Stimulated activated CD4-positive, alpha-beta T cell treated with anti-CD3 and anti-CD28 coated beads, Interleukin-4, amount 100 ng/mL, for 48 hours (primary cell): ENCODE measurements at regions not wholly inside any gene's neighbourhood (a gene's known extent, or its start where the extent isn't known, plus 50 kb on each side); places are given as distances from the start of the nearest gene placed in this dataset.

ENCODE experiments used
- DNase-seq, 2 donors: peaks; one replicate each; pipeline ENCODE4 v3.0.0-alpha.2; 2020; ENCODE audit warnings: low read depth in 2 of 2

DNA sequence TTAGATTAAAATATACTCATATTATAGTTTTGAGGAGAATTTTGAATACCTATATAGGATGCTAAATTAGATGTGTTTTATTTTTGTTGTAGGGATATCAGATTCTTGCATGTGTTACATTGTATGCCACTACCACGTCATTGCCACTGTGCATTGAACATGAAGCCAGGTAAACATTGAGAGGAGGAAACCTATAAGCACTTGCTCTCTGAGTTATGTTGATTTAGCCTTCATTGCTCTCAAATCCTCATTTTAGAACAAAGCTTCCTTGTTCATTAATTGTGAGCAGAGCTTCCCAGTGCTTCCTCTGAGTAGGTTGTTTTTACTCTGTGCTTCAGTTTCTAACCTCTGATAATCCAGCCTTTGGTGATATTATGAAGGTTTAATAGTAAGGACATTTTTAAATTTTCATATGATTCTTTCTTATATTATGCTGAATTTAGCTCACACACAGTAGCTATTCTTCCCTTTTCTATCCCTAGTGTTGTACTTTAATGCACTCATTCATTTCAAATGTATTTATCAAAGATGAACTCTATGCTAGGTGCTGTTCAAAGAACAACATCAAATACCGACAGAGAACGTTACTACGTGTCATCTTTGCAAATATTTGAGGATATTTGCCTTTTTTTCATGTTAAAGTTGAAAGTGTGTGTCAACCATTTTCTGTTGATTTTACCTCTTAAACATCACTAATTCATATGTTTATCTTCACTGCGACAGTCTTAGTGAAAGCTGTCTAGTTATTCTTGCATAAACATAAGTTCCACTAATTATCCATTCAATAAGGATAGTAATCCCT is 1448.0 kb upstream of the MIR17HG start:
- DNase-seq: no peak

DNA sequence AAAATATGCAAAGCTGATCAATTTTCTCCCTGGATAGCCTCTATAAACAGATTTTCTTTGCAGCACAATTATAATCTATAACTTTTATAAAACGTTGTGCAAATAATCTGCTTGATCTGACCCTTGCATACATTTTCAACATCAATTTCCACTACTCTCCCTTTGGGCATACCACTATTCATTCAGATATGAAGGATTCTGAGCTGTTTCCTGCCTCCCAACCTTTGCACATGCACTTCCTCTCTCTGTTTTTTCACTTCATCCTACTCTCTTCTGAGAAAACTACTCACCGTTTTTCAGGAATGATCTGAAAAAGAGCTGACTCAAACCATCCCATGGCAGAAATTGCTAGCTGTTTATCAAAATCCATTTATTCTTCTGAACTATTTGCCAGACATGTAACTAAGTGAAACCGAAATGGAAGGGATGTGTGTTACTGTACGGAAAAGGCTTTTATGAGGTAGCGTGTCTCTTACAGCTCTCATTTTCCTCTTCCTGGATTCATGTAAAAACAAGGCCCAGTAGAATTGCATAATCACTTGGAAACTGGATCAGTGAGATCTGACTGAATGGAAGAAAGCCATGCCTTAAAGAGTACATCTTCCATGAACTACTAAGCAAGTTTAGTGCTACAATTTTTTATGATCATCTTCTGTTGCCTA is 1447.3 kb upstream of the MIR17HG start:
- no peak for DNase-seq

DNA sequence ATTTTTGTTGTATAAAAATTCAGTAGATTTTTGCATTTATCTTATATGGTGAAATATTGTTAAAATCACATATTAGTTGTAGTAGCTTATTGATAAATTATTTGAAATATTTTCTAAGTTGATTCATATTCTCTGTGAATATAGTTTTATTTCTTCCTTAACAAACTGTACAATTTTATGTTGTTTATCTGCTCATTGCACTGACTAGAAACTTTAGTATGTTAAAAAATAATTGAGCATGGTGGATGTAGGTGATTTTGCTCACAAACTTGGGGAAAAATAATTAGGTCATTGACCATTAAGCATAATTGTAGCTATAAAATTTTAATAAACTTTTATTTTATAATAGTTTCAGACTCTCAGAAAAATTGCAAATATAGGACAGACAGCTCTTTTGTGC is 1445.3 kb upstream of the MIR17HG start:
- DNase-seq: no peak

DNA sequence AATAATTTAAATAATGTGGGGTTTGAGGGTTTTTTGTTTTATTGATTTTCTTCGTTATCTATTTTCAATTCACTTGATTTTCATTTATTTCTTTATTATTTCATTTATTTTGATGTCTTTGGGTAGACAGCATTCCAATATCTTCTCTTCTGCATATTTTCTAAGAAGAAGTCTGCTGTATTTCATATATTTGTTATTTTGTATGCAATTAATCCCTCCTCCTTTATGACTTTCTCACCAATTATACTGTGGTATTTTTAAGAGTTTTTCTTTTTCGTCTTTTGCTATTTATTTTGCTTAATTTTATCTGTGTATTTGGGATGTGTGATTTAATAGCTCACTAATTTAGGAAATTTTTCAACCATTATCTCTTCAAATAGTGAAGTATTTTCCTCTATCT is 1444.4 kb upstream of the MIR17HG start:
- DNase-seq: no peak

DNA sequence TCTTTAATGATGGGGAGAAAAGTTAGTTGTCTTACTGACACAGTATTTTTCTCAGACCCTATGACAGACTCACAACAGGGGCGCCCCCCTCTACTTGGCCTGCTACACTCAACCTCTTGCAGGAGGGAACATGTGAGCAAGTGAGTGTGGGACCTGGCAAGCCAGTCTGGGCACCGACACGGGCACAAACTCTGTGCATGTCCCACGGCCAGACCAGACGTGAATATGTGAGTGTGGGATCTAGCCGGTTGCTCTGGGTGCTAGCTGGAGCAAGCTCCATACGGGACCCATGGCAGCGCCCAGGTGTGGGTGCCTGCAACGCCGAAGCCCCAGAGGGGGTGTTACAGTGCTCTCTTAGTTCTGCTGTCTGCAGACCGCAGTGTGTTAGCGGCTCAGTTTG is 1437.3 kb upstream of the MIR17HG start:
- no peak for DNase-seq

DNA sequence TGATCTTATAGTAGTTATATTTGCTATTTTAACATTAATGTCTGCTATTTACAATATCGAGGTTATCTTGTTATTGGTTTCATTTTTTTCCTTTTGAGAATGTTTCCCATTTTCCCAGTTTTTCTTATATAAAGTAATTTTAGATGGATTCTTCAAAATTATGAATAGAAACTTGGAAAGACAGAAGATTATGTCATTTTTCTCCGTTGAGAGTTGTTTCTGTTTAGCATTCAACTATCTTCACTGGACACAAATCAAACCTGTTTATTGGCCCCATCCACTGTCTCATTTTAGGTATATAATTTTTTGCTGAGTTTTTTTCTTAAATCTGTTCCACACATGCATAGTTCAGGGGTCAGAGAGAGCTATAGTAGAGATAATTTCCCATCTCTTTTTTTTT is 1430.9 kb upstream of the MIR17HG start:
- DNase-seq: no peak

DNA sequence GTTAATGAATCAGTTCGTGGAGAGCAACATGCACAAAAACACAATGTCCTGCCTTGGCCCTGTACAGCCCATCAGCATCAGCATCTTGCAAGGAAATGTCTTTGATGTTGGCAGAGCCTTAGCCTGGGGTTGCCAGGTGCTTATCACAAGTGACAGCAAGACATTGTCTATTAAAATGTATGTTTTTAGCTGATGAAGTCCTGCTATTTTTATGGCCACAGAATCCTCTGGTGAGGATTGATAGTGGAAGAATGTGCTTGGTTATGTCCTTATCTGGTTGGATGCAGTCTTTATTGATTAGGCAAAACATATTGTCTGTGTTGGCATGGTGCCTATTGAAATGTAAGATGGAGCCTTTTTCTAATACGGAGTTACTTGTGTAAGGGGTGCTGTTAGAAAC is 1427.0 kb upstream of the MIR17HG start:
- DNase-seq: no peak

DNA sequence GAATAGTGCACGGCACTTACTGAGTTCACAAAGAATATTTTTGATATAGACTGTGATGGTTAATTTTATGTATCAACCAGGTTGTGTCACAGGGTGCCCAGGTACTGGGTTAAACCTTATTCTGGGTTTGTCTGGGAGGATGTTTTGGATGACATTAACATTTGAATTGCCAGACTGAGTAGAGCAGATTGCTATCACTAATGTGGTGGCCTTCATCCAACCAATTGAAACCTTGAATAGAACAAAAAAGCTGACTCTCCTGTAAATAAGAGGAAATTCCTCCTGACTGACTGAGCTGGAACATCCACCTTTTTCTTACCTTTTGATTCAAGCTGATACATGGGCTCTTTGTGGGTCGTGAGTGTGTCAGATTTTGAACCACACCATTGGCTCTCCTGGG is 1424.4 kb upstream of the MIR17HG start:
- no peak for DNase-seq

DNA sequence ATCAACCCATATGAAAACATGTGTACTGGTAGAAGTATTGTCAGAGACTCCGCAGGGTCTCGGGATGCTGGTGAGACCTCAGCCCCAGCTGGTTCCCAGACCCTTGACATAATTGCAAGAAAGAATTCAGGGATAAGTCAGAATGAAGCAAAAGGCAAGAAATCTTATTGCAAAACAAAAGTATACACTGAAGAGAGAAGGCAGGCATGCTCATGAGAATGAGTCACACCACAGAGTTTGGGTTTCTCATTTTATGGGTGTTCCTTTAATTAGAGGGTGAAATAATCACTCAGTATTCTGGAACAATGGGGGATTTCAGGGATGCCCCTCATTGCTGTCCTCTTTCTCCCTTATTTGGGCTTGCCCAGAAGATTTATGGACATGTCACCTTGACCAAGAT is 1423.8 kb upstream of the MIR17HG start:
- no peak for DNase-seq

DNA sequence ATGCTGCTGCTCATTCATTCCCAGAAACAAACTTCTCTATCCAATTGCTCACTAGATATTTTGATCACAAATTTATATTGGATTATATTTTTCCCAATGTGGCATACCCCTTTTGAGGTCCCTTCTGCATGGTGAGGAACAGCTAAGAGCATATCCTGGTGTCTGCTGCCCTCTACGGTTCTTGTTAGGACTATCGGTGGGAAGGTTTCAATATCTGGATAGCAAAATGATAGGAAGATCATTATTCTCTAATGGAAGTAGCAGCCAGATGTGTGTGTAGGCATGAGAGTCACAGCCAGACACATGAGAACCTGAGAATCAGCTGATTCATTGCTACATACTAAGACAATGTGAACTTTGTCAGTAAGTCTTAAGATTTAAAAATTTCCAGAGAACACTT is 1422.4 kb upstream of the MIR17HG start:
- DNase-seq: no peak

DNA sequence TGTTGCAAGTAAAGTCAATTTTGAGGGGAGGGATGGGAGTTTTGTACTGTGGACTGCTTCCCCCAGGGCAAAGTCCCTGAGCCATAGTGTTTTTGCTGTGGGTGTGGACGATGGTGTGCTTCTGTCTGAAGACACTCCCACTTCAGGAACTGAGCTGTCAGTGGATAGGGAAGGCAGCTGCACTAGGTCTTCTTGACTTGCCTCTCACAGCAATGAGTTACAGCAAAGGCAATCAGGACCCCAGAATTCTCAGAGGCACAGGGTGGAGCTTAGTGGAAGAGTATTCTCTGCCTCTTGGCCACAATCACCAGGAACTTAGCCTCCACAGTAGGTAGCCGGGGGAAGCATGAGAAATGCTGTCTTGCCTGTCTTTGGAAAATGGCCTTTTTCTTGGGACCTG is 1416.6 kb upstream of the MIR17HG start:
- no peak for DNase-seq

DNA sequence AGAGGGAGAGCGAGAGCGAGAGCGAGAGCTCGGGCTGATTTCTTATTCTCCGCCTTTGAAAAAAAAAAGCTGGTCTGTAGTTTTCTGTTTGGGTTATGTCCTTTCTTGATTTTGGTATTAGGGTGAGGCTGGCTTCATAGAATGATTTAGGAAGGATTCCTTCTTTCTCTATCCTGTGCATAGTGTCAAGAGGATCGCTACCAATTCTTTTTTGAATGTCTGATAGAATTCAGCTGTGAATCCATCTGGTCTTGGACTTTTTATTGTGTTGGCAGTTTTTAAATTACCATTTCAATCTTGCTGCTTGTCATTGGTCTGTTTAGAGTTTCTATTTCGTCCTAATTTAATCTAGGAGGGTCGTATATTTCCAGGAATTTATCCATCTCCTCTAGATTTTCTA is 1414.6 kb upstream of the MIR17HG start:
- DNase-seq: no peak

DNA sequence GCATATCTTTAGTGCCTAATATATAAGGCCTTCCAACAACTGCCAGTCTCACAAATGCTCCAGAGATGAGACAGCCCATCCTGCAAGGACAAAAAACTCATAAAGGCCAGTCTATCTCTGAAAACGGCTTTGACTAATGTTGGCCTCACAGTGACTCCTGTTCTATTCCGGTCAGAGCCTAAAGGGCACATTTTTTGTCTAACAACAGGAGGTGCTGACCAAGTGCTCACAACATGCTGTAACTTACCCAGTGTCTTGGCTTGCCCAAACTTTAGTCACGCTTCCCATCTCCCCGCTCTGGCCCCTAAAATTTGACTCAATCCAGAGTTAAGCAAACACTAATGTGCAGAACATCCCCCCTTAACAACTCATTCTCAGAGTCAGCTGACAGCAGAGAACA is 1411.2 kb upstream of the MIR17HG start:
- no peak for DNase-seq

DNA sequence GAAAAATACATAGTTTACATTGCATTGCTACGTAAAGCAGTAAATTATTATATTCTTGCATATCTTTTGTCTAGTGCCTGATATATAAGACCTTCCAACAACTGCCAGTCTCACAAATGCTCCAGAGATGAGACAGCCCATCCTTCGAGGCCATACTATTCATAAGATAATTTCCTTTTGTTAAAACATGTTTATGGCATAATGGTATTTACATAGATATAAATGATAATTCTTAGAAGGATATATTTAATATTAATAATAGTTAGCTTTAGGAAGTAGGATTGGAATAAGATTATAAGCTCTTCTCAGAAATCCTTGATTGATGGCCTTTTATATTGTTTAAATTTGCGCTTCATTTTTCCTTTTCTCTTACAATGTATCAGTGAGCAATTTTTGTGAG is 1410.1 kb upstream of the MIR17HG start:
- no peak for DNase-seq

DNA sequence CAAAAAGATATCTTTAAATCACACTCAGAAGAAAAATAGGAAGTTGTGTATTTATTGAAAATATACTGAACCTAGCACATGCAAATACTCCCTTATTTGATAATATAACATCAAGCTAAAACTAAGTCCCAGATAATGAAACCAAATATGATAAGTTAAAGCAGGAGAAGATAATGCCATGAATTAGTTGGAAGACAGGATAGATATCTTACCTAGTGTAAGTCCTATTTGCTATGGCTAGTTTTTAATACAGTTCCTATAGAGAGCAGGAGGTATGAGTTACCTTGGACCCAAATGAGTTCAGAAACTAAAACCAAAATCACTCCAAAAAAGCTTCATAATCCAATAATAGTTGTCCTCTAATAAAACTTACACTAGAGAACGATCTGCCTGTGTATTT is 1407.1 kb upstream of the MIR17HG start:
- no peak for DNase-seq

DNA sequence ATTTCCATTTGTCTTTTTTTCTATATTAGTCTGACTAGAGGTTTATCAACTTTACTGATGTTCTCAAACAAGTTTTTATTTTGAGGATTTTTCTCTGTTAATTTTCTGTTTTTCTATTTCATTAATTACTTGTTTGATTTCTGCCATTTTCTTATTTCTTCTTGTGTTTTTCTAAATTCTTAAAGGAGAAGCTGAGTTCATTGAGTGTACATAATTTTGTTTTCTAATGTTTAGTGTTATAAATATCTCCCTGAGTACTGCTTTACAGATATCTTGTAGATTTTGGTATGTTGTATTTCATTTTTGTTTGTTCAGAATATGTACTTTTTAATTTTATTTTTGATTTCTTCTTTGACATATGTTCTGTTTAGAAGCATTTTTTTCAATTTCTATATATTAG is 1404.3 kb upstream of the MIR17HG start:
- DNase-seq: no peak

DNA sequence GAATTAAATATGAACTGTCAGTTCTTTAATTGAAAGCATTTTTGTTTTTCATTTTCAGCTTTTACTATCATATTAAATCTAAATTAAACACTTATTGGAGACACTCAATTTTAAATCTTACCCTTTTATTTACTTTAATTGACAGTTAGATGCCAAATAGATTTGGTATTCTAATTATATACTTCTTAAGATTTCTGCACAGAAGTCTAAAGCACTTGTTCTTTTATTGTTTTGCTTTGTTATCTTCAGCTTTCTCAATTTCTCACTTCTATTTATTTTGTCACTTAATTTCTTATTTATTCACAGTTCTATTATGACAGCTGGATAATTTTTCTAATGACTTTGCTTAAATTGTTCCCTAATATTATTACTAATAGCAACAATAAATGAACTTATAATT is 1397.3 kb upstream of the MIR17HG start:
- no peak for DNase-seq

DNA sequence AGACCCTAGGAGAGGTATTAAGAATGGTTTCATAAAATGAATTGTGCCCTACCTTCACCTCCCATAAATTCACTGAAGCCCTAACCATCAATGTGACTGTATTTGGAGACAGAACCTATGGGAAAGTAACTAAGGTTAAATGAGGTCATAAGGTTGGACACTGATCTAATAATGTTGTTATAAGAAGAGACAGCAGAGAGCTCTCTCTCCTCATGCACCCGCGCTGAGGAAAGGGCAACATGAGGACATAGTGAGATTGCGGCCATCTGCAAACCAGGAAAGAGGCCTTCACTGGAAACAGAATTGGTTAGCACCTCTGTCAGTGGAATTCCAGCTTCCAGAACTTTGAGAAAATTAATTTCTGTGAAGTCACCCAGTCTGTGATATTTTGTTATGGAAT is 1396.1 kb upstream of the MIR17HG start:
- no peak for DNase-seq

DNA sequence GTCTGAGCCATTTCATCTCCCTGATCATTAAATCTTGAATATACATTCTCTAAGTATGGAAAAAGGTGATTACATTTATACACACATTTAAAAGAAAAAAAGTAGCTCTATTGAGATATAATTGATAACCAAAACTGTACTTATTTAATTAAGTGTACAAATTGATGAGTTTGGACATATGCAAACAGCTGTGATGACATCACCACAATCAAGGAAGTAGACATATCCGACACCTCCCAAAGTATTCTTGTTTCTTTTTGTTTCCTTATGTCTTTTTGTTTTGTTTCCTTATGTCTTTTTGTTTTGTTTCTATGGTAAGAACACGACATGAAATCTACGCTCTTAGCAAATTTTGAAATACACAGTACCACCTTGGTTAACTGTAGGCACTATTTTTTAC is 1393.9 kb upstream of the MIR17HG start:
- no peak for DNase-seq

DNA sequence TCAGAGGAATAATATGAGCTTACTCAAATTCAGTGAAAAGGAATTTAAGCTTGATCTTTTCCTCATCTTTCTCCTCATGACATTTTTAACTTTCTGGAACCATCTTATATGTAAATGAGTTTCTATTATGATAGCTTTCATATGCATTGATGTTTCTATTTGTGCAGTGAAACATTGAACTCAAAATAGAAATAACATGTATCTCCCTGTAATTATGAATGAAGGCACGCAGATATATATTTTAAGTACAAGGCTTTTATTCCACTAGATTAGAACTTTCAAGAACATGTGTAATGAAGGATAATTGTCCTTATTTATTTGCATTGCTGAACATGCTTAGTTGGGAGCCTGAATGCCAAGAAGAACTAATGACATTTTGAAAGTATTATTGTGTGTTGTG is 1391.7 kb upstream of the MIR17HG start:
- no peak for DNase-seq

DNA sequence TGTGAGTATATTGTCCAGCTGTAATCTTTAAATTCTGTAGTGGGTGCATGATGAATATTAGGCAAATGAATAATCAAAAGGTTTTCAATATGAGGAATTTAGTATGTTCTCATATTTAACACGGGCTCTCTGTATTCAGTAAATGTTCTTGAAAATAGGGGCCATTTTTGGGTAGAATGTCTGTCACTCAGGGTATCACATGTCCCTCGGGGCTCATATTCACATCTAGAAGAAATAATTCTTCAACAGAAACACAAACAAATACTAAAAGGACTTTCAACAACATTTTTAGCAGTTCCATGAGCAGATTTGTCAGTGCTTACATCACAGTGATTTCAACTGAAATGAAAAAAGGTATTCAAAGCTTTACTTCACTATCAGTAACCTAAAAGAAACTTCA is 1388.4 kb upstream of the MIR17HG start:
- DNase-seq: no peak

DNA sequence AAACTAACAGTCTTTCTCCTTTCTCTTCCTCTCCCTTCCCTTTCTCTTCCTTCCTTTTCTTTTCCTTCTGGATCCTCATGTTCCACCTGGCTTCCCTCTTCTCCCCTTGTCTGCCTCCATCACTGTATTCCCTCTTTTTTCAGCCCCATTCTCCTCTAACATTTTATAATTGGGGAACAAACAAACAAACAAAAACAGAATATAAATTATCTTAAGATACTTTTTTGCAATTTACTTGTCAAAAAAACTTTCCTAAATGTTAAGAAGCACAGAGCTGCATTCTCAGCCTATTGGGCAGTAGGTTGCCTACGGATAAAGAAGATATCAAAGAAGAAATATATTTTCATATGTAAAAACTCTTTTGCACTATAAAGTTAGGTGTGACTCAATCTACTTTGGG is 1382.2 kb upstream of the MIR17HG start:
- DNase-seq: no peak

DNA sequence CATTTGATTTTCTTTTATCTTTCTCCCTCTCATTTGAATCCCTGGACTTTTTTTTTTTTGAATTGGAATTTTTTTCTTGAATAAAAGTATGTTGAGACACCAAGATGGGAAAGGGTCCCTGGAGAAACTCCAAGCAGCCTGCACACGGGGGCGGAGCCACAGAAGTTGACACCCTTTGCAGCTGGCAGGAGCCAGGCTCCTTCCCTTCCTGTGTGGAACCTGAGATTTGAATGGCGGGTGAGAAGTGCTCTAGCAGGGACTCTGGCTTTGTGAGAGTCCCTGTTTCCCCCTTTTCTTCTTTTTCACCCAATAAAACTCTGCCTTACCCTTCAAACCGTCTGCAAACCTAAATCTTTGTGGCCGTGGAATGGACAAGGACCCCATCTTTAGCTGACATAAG is 1381.0 kb upstream of the MIR17HG start:
- no peak for DNase-seq

DNA sequence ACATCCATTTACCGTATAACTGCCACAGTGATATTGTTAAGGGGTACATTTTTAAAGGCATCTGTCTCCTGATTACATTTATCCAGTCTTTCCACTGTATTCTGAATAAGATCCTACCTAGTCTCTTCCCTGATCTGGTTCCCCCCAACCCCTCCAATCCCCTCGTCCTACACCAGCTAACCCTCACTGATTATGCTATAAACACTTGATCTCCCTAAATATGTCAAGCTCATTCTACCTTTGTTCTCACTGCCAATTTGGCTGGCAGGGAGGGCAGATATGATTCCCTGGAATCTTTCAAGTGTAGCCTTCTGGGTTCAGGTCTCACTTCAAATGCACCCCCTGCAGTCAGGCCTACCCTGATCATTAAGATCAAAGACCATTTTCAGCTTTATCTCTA is 1379.8 kb upstream of the MIR17HG start:
- no peak for DNase-seq
